CD4-positive, alpha-beta memory T cell (primary cell): ENCODE measurements at regions not wholly inside any gene's neighbourhood (a gene's known extent, or its start where the extent isn't known, plus 50 kb on each side); places are given as distances from the start of the nearest gene placed in this dataset.

Source experiments
- CTCF ChIA-PET: fragments of 350-600 bp; sonication (Branson Sonifier 250); formaldehyde crosslinking; loops from one replicate; lab custom pipeline; 2021; ENCODE audit warnings: inconsistent platforms; ENCODE audit not compliant: partially characterized antibody; lab: Charles Lee
- POLR2A ChIA-PET: fragments of 350-600 bp; sonication (Branson Sonifier 250); formaldehyde crosslinking; loops from one replicate; lab custom pipeline; 2021; ENCODE audit not compliant: partially characterized antibody; lab: Charles Lee
- DNase-seq, 5 donors: peaks; one replicate each; pipeline versions ENCODE4 v3.0.0 to v3.0.0-alpha.2; 2020 to 2022; ENCODE audit warnings: mixed read lengths in 1 of 5
- H3K27ac ChIP-seq: one replicate; pipeline ENCODE4 v1.7.0; 2013; ENCODE audit warnings: low read depth, low read length
- H3K27me3 ChIP-seq: 2 replicates; pipeline ENCODE4 v1.7.0; 2013; ENCODE audit warnings: mild to moderate bottlenecking, low read length, moderate library complexity; ENCODE audit not compliant: insufficient read depth
- H3K36me3 ChIP-seq: 2 replicates; pipeline ENCODE4 v1.7.0; 2013; ENCODE audit warnings: mild to moderate bottlenecking, low read length, moderate library complexity; ENCODE audit not compliant: insufficient read depth
- H3K4me1 ChIP-seq: 2 replicates; pipeline ENCODE4 v1.7.0; 2013; ENCODE audit warnings: mild to moderate bottlenecking, low read length, moderate library complexity; ENCODE audit not compliant: insufficient read depth
- H3K4me3 ChIP-seq, 2 donors: one replicate each; pipeline ENCODE4 v1.7.0; 2013; ENCODE audit warnings: low read length in 2 of 2, mild to moderate bottlenecking in 1 of 2
- H3K9me3 ChIP-seq, 2 donors: one replicate each; pipeline ENCODE4 v1.7.0; 2013; ENCODE audit warnings: low read length in 2 of 2, control low read depth in 1 of 2; ENCODE audit not compliant: control insufficient read depth in 1 of 2
- H3K27ac Mint-ChIP-seq, 7 donors: one replicate each; pipeline ENCODE4 v1.8.0; 2020 to 2021; ENCODE audit warnings: mixed read lengths in 7 of 7, mild to moderate bottlenecking in 6 of 7, inconsistent platforms in 3 of 7, moderate library complexity in 3 of 7
- H3K27me3 Mint-ChIP-seq, 2 donors: one replicate each; pipeline ENCODE4 v1.8.0; 2020 to 2021; ENCODE audit warnings: mixed read lengths in 2 of 2
- H3K36me3 Mint-ChIP-seq, 2 donors: one replicate each; pipeline ENCODE4 v1.8.0; 2020 to 2021; ENCODE audit warnings: mixed read lengths in 2 of 2, inconsistent platforms in 1 of 2, mild to moderate bottlenecking in 1 of 2
- H3K4me1 Mint-ChIP-seq, 4 donors: one replicate each; pipeline ENCODE4 v1.8.0; 2020 to 2021; ENCODE audit warnings: mixed read lengths in 4 of 4, mild to moderate bottlenecking in 1 of 4
- H3K4me3 Mint-ChIP-seq, 8 donors: one replicate each; pipeline ENCODE4 v1.8.0; 2020 to 2021; ENCODE audit warnings: mixed read lengths in 8 of 8, mild to moderate bottlenecking in 7 of 8, moderate library complexity in 6 of 8, inconsistent platforms in 3 of 8
- H3K9me3 Mint-ChIP-seq, 8 donors: one replicate each; pipeline ENCODE4 v1.8.0; 2020 to 2021; ENCODE audit warnings: mixed read lengths in 8 of 8, mild to moderate bottlenecking in 5 of 8, inconsistent platforms in 3 of 8, moderate library complexity in 1 of 8
- intact Hi-C: fragments of 100-400 bp; cut with micrococcal nuclease; formaldehyde crosslinking; loops from one replicate; pipeline ENCODE4 v1.15.1; 2023

DNA sequence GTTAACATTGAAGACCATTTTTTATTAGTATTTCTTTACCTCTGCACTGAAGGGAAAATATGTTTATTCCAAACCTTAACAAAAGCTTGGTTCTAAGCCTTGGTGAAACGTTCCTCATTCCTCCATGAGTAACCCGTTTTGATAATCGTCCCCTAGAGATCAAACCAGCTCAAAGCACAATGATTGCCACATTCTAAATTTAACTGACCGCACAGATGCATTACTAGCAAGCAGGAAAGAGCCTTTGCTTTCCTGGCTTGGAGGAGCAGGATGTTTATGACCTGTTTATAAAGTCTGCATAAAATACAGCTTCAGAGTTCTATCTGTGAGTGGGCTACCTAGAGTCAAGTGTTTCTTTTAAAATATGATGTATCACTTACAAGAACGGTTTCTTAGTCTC lies 193.8 kb downstream of the TMEM114 start:
- Mint-ChIP-seq H3K27me3 (no peaks in the 10 kb centered on the region), H3K9me3 (peaks cover 0 to 16% (median 5%) of the 10 kb centered on the region in 8 donors), H3K4me3 (no peak overlapping the region), H3K36me3 (no peaks in the 10 kb centered on the region), H3K4me1 (no peaks in the 10 kb centered on the region), H3K27ac (no peak overlapping the region)
- POLR2A ChIA-PET, result no interaction called here
- intact Hi-C loops, result no loop called here
- CTCF ChIA-PET, result no interaction called here
- no peak overlapping the region for H3K4me3 ChIP-seq
- no peaks in the 10 kb centered on the region for H3K4me1 ChIP-seq
- no peak overlapping the region for H3K27ac ChIP-seq
- DNase-seq, result no peak
- H3K27me3 ChIP-seq, result no peaks in the 10 kb centered on the region
- H3K9me3 ChIP-seq, result no peaks in the 10 kb centered on the region
- H3K36me3 ChIP-seq, result no peaks in the 10 kb centered on the region

DNA sequence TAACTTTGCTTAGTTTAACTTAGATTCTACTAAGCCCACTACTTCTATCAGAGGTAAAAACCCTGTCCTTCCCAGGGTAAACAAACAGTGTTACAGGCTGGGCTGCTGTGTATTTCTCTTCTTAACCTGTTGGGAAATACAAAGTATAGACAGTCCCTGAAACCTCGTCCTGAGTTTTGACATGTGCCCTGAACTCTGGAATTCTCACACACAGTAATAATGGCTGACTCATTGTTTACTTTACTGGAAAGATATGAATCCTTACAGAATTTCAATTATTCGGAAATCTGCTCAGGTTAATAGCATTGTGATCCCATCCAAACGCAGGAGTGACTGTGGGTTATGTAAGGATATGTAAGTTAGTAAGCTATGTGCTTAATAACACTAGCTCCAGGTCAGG lies 199.1 kb downstream of the TMEM114 start:
- Mint-ChIP-seq H3K4me1 (no peaks in the 10 kb centered on the region), H3K27me3 (no peaks in the 10 kb centered on the region), H3K4me3 (no peak overlapping the region), H3K27ac (no peak overlapping the region), H3K36me3 (no peaks in the 10 kb centered on the region), H3K9me3 (peaks cover 0 to 12% (median 3%) of the 10 kb centered on the region in 8 donors)
- no peaks in the 10 kb centered on the region for H3K27me3 ChIP-seq
- ChIA-PET CTCF (no interaction called here), POLR2A (no interaction called here)
- no peak overlapping the region for H3K27ac ChIP-seq
- H3K4me1 ChIP-seq, result no peaks in the 10 kb centered on the region
- no peak for DNase-seq
- intact Hi-C loops, result no loop called here
- H3K36me3 ChIP-seq, result no peaks in the 10 kb centered on the region
- H3K4me3 ChIP-seq, result no peak overlapping the region
- no peaks in the 10 kb centered on the region for H3K9me3 ChIP-seq

DNA sequence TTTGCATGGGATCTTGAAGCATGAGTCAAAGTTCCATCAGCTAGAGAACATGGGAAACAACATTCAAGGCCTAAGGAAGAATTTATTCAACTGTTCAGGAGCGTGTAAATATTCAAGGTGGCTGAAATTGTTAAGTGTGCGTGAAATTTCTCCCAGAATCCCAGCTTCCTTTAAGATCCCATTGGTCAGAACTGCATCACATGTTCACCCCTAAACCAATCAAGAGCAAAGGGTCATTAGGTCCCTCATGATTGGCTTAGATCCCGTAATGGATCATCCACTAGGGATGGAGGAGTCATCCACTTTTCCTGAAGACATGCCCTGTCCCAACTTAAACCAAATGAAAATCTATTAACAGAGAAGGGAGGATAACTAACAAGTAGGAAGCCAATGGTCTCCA lies 201.6 kb downstream of the TMEM114 start:
- ChIA-PET POLR2A (no interaction called here), CTCF (no interaction called here)
- H3K4me3 ChIP-seq, result no peak overlapping the region
- DNase-seq, result no peak
- H3K4me1 Mint-ChIP-seq, result no peaks in the 10 kb centered on the region
- no peak overlapping the region for H3K27ac ChIP-seq
- no peaks in the 10 kb centered on the region for H3K36me3 Mint-ChIP-seq
- no peak overlapping the region for H3K4me3 Mint-ChIP-seq
- no peaks in the 10 kb centered on the region for H3K27me3 ChIP-seq
- peaks cover 0 to 15% (median 2%) of the 10 kb centered on the region in 8 donors for H3K9me3 Mint-ChIP-seq
- H3K4me1 ChIP-seq, result no peaks in the 10 kb centered on the region
- H3K27me3 Mint-ChIP-seq, result no peaks in the 10 kb centered on the region
- H3K9me3 ChIP-seq, result no peaks in the 10 kb centered on the region
- intact Hi-C loops, result no loop called here
- H3K36me3 ChIP-seq, result no peaks in the 10 kb centered on the region
- H3K27ac Mint-ChIP-seq, result no peak overlapping the region

- POLR2A ChIA-PET, result no interaction called here
- Histone ChIP-seq H3K4me3 (no peak overlapping the region), H3K27ac (no peak overlapping the region), H3K27me3 (no peaks in the 10 kb centered on the region), H3K36me3 (no peaks in the 10 kb centered on the region), H3K4me1 (no peaks in the 10 kb centered on the region), H3K9me3 (no peaks in the 10 kb centered on the region)
- no peak overlapping the region for H3K4me3 Mint-ChIP-seq
- H3K36me3 Mint-ChIP-seq, result no peaks in the 10 kb centered on the region
- no peaks in the 10 kb centered on the region for H3K4me1 Mint-ChIP-seq
- CTCF ChIA-PET, result no interaction called here
- DNase-seq, result no peak
- intact Hi-C loops, result no loop called here
- H3K27ac Mint-ChIP-seq, result no peak overlapping the region
- H3K9me3 Mint-ChIP-seq, result peaks cover 3 to 36% (median 6%) of the 10 kb centered on the region in 8 donors
- H3K27me3 Mint-ChIP-seq, result no peaks in the 10 kb centered on the region
Measured at GRCh38 chr16:8381814-8382213, 208.5 kb downstream of the TMEM114 start.

- ChIA-PET CTCF (no interaction called here), POLR2A (no interaction called here)
- Histone ChIP-seq H3K27me3 (no peaks in the 10 kb centered on the region), H3K9me3 (no peaks in the 10 kb centered on the region), H3K36me3 (no peaks in the 10 kb centered on the region), H3K4me1 (no peaks in the 10 kb centered on the region), H3K27ac (no peak overlapping the region), H3K4me3 (no peak overlapping the region)
- no peak overlapping the region for H3K4me3 Mint-ChIP-seq
- no peak overlapping the region for H3K27ac Mint-ChIP-seq
- H3K9me3 Mint-ChIP-seq, result peaks cover 3 to 36% (median 8%) of the 10 kb centered on the region in 8 donors
- no peaks in the 10 kb centered on the region for H3K4me1 Mint-ChIP-seq
- H3K36me3 Mint-ChIP-seq, result no peaks in the 10 kb centered on the region
- no peak for DNase-seq
- intact Hi-C loops, result no loop called here
- no peaks in the 10 kb centered on the region for H3K27me3 Mint-ChIP-seq
Measured at GRCh38 chr16:8380311-8380710, 210.0 kb downstream of the TMEM114 start.

DNA sequence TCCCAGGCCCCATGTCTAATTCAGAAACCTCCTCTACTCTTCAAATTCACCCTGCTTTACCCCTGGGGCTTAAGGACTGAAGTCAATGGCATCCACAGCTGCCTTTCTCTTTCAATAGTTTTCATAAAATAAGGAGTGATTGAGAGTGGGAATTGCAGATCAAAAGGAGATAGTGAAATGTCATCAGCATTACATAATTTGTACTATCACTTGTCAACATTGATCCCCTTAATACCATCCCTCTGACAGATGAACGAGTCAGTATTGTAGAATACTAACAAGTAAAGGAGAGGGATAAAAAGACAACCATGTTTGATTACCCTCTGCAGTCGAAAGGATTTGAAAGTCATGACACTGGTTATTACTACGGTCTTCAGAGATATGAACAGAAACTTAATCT lies 212.4 kb downstream of the TMEM114 start:
- no peaks in the 10 kb centered on the region for H3K27me3 Mint-ChIP-seq
- H3K4me1 ChIP-seq, result no peaks in the 10 kb centered on the region

GRCh38 chr16:8376858-8377257 lies 213.5 kb downstream of the TMEM114 start:
- CTCF ChIA-PET, result no interaction called here
- no peak overlapping the region for H3K27ac Mint-ChIP-seq
- H3K9me3 ChIP-seq, result no peaks in the 10 kb centered on the region
- no peaks in the 10 kb centered on the region for H3K36me3 ChIP-seq
- no peaks in the 10 kb centered on the region for H3K27me3 ChIP-seq
- POLR2A ChIA-PET, result no interaction called here
- H3K4me3 Mint-ChIP-seq, result no peak overlapping the region
- no peak overlapping the region for H3K27ac ChIP-seq
- no peaks in the 10 kb centered on the region for H3K4me1 Mint-ChIP-seq
- DNase-seq, result no peak
- H3K9me3 Mint-ChIP-seq, result peaks cover 3 to 27% (median 10%) of the 10 kb centered on the region in 8 donors
- H3K4me3 ChIP-seq, result no peak overlapping the region
- intact Hi-C loops, result no loop called here
- H3K36me3 Mint-ChIP-seq, result no peaks in the 10 kb centered on the region
- H3K27me3 Mint-ChIP-seq, result no peaks in the 10 kb centered on the region
- H3K4me1 ChIP-seq, result no peaks in the 10 kb centered on the region

More for the DNA sequence above, 212.4 kb downstream of the TMEM114 start:
- no peak for DNase-seq
- intact Hi-C loops, result no loop called here
- Mint-ChIP-seq H3K9me3 (peaks cover 3 to 30% (median 9%) of the 10 kb centered on the region in 8 donors), H3K4me1 (no peaks in the 10 kb centered on the region), H3K27ac (no peak overlapping the region), H3K4me3 (no peak overlapping the region), H3K36me3 (no peaks in the 10 kb centered on the region)
- no peak overlapping the region for H3K27ac ChIP-seq
- no peaks in the 10 kb centered on the region for H3K27me3 ChIP-seq
- POLR2A ChIA-PET, result no interaction called here
- no peaks in the 10 kb centered on the region for H3K9me3 ChIP-seq
- CTCF ChIA-PET, result no interaction called here
- H3K36me3 ChIP-seq, result no peaks in the 10 kb centered on the region
- H3K4me3 ChIP-seq, result no peak overlapping the region

GRCh38 chr16:8376430-8376829 lies 213.9 kb downstream of the TMEM114 start:
- Mint-ChIP-seq H3K9me3 (peaks cover 3 to 23% (median 10%) of the 10 kb centered on the region in 8 donors), H3K4me1 (no peaks in the 10 kb centered on the region), H3K27ac (no peak overlapping the region), H3K27me3 (no peaks in the 10 kb centered on the region), H3K36me3 (no peaks in the 10 kb centered on the region), H3K4me3 (no peak overlapping the region)
- CTCF ChIA-PET, result no interaction called here
- POLR2A ChIA-PET, result no interaction called here
- H3K9me3 ChIP-seq, result no peaks in the 10 kb centered on the region
- H3K27me3 ChIP-seq, result no peaks in the 10 kb centered on the region
- no peaks in the 10 kb centered on the region for H3K36me3 ChIP-seq
- H3K4me3 ChIP-seq, result no peak overlapping the region
- H3K4me1 ChIP-seq, result no peaks in the 10 kb centered on the region
- no peak overlapping the region for H3K27ac ChIP-seq
- intact Hi-C loops, result no loop called here
- DNase-seq, result no peak
